ENCODE measurements at regions not wholly inside any gene's neighbourhood (a gene's known extent, or its start where the extent isn't known, plus 50 kb on each side); places are given as distances from the start of the nearest gene placed in this dataset.
A peak's percentile ranks its signal among the peaks of the same experiment; 100 is the strongest.

DNA sequence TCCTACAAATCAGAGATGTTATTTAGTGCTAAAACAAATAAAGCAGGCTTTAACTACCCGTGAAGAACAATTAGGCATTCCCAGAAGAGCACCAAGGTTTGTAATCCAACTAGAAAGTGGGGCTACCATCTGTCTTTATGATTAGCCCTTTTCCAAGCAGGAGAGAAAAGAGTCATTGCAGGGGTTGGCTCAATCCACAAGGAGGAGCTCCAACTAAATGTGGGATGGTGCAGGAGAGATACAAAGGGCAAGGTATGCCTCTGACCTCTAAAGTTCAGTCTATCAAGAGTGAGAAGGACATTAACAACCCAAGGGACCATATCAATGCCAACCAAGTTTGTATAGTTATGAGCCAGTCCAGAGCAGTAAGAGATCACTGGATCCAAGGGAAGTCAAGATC, 382.7 kb upstream of the DUSP10 start:
- TF ChIP-seq, protein P1, sequence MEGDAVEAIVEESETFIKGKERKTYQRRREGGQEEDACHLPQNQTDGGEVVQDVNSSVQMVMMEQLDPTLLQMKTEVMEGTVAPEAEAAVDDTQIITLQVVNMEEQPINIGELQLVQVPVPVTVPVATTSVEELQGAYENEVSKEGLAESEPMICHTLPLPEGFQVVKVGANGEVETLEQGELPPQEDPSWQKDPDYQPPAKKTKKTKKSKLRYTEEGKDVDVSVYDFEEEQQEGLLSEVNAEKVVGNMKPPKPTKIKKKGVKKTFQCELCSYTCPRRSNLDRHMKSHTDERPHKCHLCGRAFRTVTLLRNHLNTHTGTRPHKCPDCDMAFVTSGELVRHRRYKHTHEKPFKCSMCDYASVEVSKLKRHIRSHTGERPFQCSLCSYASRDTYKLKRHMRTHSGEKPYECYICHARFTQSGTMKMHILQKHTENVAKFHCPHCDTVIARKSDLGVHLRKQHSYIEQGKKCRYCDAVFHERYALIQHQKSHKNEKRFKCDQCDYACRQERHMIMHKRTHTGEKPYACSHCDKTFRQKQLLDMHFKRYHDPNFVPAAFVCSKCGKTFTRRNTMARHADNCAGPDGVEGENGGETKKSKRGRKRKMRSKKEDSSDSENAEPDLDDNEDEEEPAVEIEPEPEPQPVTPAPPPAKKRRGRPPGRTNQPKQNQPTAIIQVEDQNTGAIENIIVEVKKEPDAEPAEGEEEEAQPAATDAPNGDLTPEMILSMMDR (IDR thresholded peaks at IDR 0.05; ENCODE audit: low read depth, low read length, missing control alignments) = peak; percentile 24
- no peak for DNase-seq (ENCODE audit: low read depth)
- no peak overlapping the region for H3K4me3 ChIP-seq (ENCODE audit: low read depth, low read length)

DNA sequence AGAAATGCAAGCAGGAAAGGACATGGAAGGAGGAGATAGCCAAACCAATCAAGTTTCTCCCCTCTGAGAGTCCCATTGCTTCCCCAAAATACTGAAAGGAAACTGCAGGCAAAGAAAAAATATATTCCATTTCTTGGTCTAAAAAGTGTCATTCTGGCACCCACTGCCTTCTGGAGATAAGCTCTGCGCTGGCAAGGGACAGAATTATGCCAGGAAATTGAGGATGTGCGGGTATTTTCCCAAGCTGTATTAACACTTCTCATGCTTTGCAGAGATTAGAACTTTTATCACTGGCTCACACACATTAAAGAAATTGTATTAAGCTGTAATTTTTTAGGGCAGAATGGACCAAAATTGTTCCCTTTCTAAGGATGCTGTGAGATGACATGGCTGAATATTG, 381.2 kb upstream of the DUSP10 start:
- no peak for DNase-seq (ENCODE audit: low read depth)
- TF ChIP-seq, protein P1 (IDR thresholded peaks at IDR 0.05; ENCODE audit: low read depth, low read length, missing control alignments) = no peak
- no peak overlapping the region for H3K4me3 ChIP-seq (ENCODE audit: low read depth, low read length)

DNA sequence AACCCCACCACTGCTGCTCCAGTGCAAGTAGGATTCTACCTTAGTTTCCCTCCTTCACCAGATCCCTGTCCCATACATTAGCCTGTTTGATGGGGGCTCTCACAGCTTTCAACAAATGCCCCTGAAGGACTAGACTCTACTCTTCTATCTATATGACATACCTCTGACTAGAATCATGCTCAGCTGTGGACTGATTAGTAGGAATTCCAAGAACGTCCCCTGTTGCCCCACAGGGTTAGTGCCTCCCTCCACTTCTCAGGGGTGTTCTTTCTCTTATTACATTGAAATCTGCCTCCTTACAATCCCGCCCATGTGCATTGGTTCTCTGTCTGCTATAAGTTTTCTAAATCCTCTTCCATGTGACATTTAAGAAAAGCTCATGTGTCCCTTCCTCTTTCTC, 375.9 kb upstream of the DUSP10 start:
- H3K4me3 ChIP-seq (ENCODE audit: low read depth, low read length) = no peak overlapping the region
- TF ChIP-seq, protein P1 (IDR thresholded peaks at IDR 0.05; ENCODE audit: low read depth, low read length, missing control alignments) = no peak
- DNase-seq (ENCODE audit: low read depth) = no peak

DNA sequence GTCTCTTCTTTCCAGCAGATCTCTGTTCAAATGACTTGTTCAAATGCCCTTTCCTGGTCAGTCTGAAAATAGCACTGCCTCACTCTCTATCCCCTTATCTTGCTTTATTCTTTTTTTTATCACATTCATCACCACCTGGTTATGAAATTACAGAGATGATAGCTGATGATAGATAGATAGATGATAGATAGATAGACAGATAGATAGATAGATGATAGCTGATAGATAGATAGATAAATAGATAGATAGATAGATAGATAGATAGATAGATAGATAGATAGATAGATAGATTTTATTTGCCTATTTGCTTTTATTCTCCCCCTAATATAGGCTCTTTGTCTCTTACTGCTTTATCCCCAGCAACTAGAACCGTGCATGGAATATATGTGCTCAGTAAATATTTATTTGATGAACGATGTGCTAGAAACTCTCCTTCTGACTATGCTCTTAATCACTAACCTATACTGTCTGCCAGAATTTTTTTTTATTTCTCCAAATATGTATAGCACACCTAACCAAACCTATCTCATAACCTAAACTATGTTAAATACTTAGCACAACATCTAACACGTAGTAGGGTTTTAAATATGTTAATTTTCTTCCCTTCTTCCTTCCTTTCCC, 372.8 kb upstream of the DUSP10 start:
- TF ChIP-seq, protein P1 (IDR thresholded peaks at IDR 0.05; ENCODE audit: low read depth, low read length, missing control alignments) = no peak
- no peak for DNase-seq (ENCODE audit: low read depth)
- no peak overlapping the region for H3K4me3 ChIP-seq (ENCODE audit: low read depth, low read length)

DNA sequence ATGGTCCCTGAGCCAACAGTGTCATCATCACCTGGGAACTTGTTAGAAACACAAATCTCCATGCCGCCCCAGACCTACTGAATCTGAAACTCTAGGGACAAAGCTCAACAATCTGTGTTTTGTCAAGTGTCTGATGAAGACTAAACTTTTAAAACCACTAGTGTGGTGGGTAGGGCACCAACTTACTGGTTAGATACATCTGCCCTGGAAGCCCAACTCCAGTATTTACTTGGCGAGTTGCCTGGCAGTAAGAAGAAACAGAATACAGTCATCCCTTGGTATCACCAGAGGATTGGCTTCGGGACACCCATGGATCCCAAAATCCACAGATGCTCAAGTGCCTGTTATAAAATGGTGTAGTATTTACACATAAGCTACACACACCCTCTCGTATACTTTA, 367.9 kb upstream of the DUSP10 start:
- TF ChIP-seq, protein P1 (IDR thresholded peaks at IDR 0.05; ENCODE audit: low read depth, low read length, missing control alignments) = no peak
- H3K4me3 ChIP-seq (ENCODE audit: low read depth, low read length) = no peak overlapping the region
- DNase-seq (ENCODE audit: low read depth) = no peak

DNA sequence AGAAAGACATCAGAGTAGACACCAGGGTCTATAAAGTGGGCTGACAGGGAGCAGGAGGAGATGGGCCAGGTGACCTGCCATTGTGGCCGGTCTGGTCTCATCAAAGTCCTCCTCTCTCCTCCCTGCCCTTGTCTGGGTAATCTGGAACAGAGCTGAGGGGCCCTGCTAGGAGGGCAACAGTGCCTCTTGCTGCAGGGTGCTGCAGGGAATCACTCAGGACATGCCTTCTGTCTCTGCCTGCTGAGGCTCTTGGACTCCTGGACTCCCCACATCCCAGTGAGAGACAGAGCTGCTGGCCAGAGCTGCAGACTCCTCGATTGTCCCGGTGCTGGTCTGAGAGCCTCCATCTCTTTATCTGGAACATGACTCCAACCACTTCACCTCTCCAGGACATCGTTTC, 366.1 kb upstream of the DUSP10 start:
- TF ChIP-seq, protein P1 (IDR thresholded peaks at IDR 0.05; ENCODE audit: low read depth, low read length, missing control alignments) = no peak
- no peak overlapping the region for H3K4me3 ChIP-seq (ENCODE audit: low read depth, low read length)
- DNase-seq (ENCODE audit: low read depth) = no peak

DNA sequence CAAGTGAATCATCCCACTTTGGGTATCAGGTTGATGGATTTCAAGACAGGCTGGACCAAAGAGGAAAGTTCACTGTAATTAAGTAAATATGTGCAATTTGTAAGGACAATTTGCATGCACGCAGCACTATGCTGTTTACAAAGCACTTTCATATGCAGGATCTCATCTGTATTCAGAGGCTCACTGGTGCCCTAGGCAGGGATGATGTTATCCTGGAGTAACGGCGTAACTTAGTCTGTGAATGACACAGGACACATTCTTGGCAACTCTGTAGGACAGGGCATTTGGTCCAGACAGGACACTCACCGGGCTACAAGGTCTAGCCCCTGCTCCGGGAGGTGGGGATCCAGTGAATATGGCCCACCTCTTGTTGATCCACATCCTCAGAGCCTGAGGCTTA, 365.4 kb upstream of the DUSP10 start:
- H3K4me3 ChIP-seq (ENCODE audit: low read depth, low read length) = no peak overlapping the region
- TF ChIP-seq, protein P1 (IDR thresholded peaks at IDR 0.05; ENCODE audit: low read depth, low read length, missing control alignments) = no peak
- DNase-seq (ENCODE audit: low read depth) = no peak

Measured in GM12864 (cell line).